VCaP (cell line): ENCODE measurements at regions not wholly inside any gene's neighbourhood (a gene's known extent, or its start where the extent isn't known, plus 50 kb on each side); places are given as distances from the start of the nearest gene placed in this dataset.
"Not testable (repeated sequence)": the region's sequence is repeated elsewhere in the genome, so short reads cannot be mapped to it uniquely, and the experiment has no call there.

Source experiments
- H3K27ac ChIP-seq: fragments of 450-650 bp; 2 replicates; pipeline ENCODE4 v1.5.1; 2017
- CTCF ChIP-seq: fragments of 450-650 bp; conservative IDR thresholded peaks from 2 replicates; pipeline ENCODE4 v1.5.1; 2017; ENCODE audit warnings: mild to moderate bottlenecking, moderate library complexity

GRCh38 chr14:55911776-55912175 is 206.4 kb upstream of the PELI2 start:
- no peak overlapping the region for H3K27ac ChIP-seq
- TF ChIP-seq CTCF, result no peak

- no peak for TF ChIP-seq CTCF
- no peak overlapping the region for H3K27ac ChIP-seq
These were observed 205.9 kb upstream of the PELI2 start for GRCh38 chr14:55912344-55912743.

- TF ChIP-seq CTCF, result no peak
- no peak overlapping the region for H3K27ac ChIP-seq
These were observed 204.7 kb upstream of the PELI2 start for GRCh38 chr14:55913324-55914025.

GRCh38 chr14:55914771-55915170 is 203.4 kb upstream of the PELI2 start:
- no peak for TF ChIP-seq CTCF

GRCh38 chr14:55915456-55915855 is 202.8 kb upstream of the PELI2 start:
- no peak for TF ChIP-seq CTCF
- no peak overlapping the region for H3K27ac ChIP-seq

More at GRCh38 chr14:55914771-55915170, 203.4 kb upstream of the PELI2 start:
- no peak overlapping the region for H3K27ac ChIP-seq

GRCh38 chr14:55919800-55920199 is 198.4 kb upstream of the PELI2 start:
- not testable (repeated sequence) for H3K27ac ChIP-seq

- H3K27ac ChIP-seq, result no peak overlapping the region
- TF ChIP-seq CTCF, result no peak
These were observed 196.7 kb upstream of the PELI2 start for GRCh38 chr14:55921511-55921910.

- H3K27ac ChIP-seq, result no peak overlapping the region
- no peak for TF ChIP-seq CTCF
These were observed 192.2 kb upstream of the PELI2 start for GRCh38 chr14:55926007-55926406.
